Astrocyte of the spinal cord (primary cell): ENCODE measurements at regions not wholly inside any gene's neighbourhood (a gene's known extent, or its start where the extent isn't known, plus 50 kb on each side); places are given as distances from the start of the nearest gene placed in this dataset.
"Not testable (repeated sequence)": the region's sequence is repeated elsewhere in the genome, so short reads cannot be mapped to it uniquely, and the experiment has no call there.

Source experiments
- DNase-seq: peaks from one replicate; pipeline ENCODE4 v3.0.0; 2011; ENCODE audit warnings: low read depth, low spot score
- H3K4me3 ChIP-seq: 2 replicates; pipeline ENCODE4 v1.5.1; 2011; ENCODE audit warnings: low read depth, mild to moderate bottlenecking, low read length, moderate library complexity
- in situ Hi-C: cut with HindIII; loops from 2 replicates; pipeline ENCODE4 v1.10.0; 2017; ENCODE audit warnings: low sequenced_read_pairs
- TF ChIP-seq, protein P1 (sequence below): IDR thresholded peaks from 2 replicates; pipeline ENCODE4 v1.5.1; 2012; ENCODE audit warnings: low read depth, mild to moderate bottlenecking, low read length, inconsistent platforms

DNA sequence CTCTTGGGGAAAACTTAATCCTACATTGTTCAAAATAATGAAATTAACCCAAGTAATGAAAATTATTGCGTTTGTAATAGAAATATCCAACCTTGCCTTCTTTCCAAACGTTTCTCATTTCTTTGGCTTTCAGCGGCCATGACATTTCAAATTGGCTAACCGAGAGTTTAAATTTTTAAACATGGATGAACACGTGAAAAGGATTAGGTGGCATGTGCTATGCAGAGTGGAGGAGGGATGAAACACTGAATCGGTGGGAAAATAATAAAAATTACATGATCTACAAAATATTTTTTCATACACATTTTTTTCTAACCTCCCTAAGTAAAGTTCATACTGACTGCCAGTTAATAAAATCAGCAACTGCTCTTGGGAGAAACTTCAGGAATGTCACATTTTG is 728.4 kb upstream of the PKDCC start:
- no peak for DNase-seq
- no peak overlapping the region for H3K4me3 ChIP-seq
- in situ Hi-C loops, result no loop called here
- TF ChIP-seq, protein P1, sequence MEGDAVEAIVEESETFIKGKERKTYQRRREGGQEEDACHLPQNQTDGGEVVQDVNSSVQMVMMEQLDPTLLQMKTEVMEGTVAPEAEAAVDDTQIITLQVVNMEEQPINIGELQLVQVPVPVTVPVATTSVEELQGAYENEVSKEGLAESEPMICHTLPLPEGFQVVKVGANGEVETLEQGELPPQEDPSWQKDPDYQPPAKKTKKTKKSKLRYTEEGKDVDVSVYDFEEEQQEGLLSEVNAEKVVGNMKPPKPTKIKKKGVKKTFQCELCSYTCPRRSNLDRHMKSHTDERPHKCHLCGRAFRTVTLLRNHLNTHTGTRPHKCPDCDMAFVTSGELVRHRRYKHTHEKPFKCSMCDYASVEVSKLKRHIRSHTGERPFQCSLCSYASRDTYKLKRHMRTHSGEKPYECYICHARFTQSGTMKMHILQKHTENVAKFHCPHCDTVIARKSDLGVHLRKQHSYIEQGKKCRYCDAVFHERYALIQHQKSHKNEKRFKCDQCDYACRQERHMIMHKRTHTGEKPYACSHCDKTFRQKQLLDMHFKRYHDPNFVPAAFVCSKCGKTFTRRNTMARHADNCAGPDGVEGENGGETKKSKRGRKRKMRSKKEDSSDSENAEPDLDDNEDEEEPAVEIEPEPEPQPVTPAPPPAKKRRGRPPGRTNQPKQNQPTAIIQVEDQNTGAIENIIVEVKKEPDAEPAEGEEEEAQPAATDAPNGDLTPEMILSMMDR, result no peak

GRCh38 chr2:41320491-41320890 is 727.3 kb upstream of the PKDCC start:
- no peak for DNase-seq
- in situ Hi-C loops, result no loop called here
- TF ChIP-seq, protein P1, result no peak
- no peak overlapping the region for H3K4me3 ChIP-seq

DNA sequence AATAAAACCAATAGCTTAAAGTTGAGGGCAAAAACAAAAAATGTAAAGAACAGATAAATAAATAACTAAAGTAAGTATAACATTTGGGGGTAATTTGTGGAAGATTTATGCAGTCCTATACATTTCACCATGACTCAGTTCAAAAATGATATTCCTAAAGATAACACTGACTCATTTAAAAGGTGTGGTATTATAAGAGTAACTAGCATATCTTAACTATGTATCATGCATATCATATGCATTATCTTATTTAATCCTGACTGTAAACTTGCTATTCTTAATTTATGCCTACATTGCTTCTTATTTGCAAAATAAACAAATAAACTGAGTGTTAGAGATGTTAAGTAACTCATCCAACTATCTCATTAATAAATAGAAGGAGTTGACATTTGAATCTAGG is 726.5 kb upstream of the PKDCC start:
- TF ChIP-seq, protein P1, result no peak
- in situ Hi-C loops, result no loop called here
- no peak for DNase-seq
- H3K4me3 ChIP-seq, result no peak overlapping the region

GRCh38 chr2:41326851-41327250 is 721.0 kb upstream of the PKDCC start:
- no peak overlapping the region for H3K4me3 ChIP-seq
- DNase-seq, result no peak
- in situ Hi-C loops, result no loop called here
- TF ChIP-seq, protein P1, result no peak

DNA sequence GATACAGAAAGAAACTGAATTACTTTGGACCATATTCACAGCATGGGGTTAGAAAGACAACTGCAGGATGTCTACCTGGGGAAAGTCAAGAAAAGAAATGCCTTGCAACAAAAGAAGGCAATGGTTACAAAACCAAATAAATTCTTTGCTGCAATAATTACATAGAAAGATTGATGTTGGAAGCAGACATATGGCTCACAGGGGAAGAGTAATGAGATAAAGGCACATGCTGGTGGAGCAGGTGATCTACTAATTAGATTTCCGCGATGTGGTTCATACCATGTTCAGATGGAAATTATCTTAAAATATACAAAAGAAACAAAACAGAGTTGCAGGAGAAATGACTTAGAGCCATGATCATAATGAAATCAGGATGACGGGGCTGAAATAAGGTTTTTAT is 718.8 kb upstream of the PKDCC start:
- in situ Hi-C loops, result no loop called here
- TF ChIP-seq, protein P1, result no peak
- no peak for DNase-seq
- no peak overlapping the region for H3K4me3 ChIP-seq

GRCh38 chr2:41334159-41334558 is 713.7 kb upstream of the PKDCC start:
- no peak for DNase-seq
- TF ChIP-seq, protein P1, result no peak
- in situ Hi-C loops, result no loop called here
- no peak overlapping the region for H3K4me3 ChIP-seq

GRCh38 chr2:41335573-41335972 is 712.2 kb upstream of the PKDCC start:
- in situ Hi-C loops, DNase-seq: not testable (repeated sequence)

More at GRCh38 chr2:41335573-41335972, 712.2 kb upstream of the PKDCC start:
- not testable (repeated sequence) for H3K4me3 ChIP-seq
